Activated B cell treated with CpG ODN at 0.5 μM for 24 hours (primary cell): ENCODE measurements at regions not wholly inside any gene's neighbourhood (a gene's known extent, or its start where the extent isn't known, plus 50 kb on each side); places are given as distances from the start of the nearest gene placed in this dataset.

Experiments used
- ATAC-seq: fragments of 200-7000 bp; cut with Tn5 transposase; one replicate; pipeline ENCODE4 v1.10.0; 2021; ENCODE audit warnings: low read depth, mild to moderate bottlenecking, moderate library complexity
- CTCF ChIA-PET: fragments of 350-600 bp; sonication (Branson Sonifier 250); formaldehyde crosslinking; loops from one replicate; lab custom pipeline; 2021; ENCODE audit warnings: antibody characterized with exemption; lab: Charles Lee
- POLR2A ChIA-PET: fragments of 350-600 bp; sonication (Branson Sonifier 250); formaldehyde crosslinking; loops from one replicate; lab custom pipeline; 2021; ENCODE audit warnings: antibody characterized with exemption; lab: Charles Lee
- DNase-seq: peaks from one replicate; pipeline ENCODE4 v3.0.0; 2022
- H3K27ac Mint-ChIP-seq: one replicate; pipeline ENCODE4 v1.8.0; 2020; ENCODE audit warnings: mixed read lengths
- H3K27me3 Mint-ChIP-seq: one replicate; pipeline ENCODE4 v1.8.0; 2021; ENCODE audit warnings: mixed read lengths
- H3K36me3 Mint-ChIP-seq: one replicate; pipeline ENCODE4 v1.8.0; 2021; ENCODE audit warnings: low read depth, mixed read lengths
- H3K4me1 Mint-ChIP-seq: one replicate; pipeline ENCODE4 v1.8.0; 2021; ENCODE audit warnings: mixed read lengths
- H3K4me3 Mint-ChIP-seq: one replicate; pipeline ENCODE4 v1.8.0; 2020; ENCODE audit warnings: mild to moderate bottlenecking, mixed read lengths
- H3K9me3 Mint-ChIP-seq: one replicate; pipeline ENCODE4 v1.8.0; 2020; ENCODE audit warnings: mixed read lengths
- CTCF ChIP-seq: fragments of 200-600 bp; IDR thresholded peaks from one replicate; pipeline ENCODE4 v1.8.0; 2022; ENCODE audit warnings: antibody characterized with exemption, mild to moderate bottlenecking
- intact Hi-C: fragments of 100-400 bp; cut with micrococcal nuclease; formaldehyde crosslinking; loops from one replicate; pipeline ENCODE4 v1.15.1; 2024

GRCh38 chr9:87322840-87323635 lies 174.6 kb upstream of the DAPK1 start:
- intact Hi-C loops = loop anchor here (5.0 kb wide), 1 partner anchor 706 kb away; no protein-coding TSS in a partner anchor
- DNase-seq = no peak
- peaks cover 2% of the 10 kb centered on the region for H3K27me3 Mint-ChIP-seq
- no peak for TF ChIP-seq CTCF
- no peaks in the 10 kb centered on the region for H3K4me1 Mint-ChIP-seq
- no peak overlapping the region for H3K4me3 Mint-ChIP-seq
- no peak overlapping the region for H3K27ac Mint-ChIP-seq
- ChIA-PET CTCF (interaction anchor here (1.3 kb wide), 1 partner anchor 887 kb away, joined by 4 read pairs; no protein-coding TSS in a partner anchor), POLR2A (no interaction called here)
- H3K9me3 Mint-ChIP-seq = no peaks in the 10 kb centered on the region
- H3K36me3 Mint-ChIP-seq = no peaks in the 10 kb centered on the region
- ATAC-seq = no peak

GRCh38 chr9:87323928-87324327 lies 173.7 kb upstream of the DAPK1 start:
- DNase-seq (no peak), ATAC-seq (no peak)
- no peak for TF ChIP-seq CTCF
- intact Hi-C loops = loop anchor here (5.0 kb wide), 1 partner anchor 707 kb away; no protein-coding TSS in a partner anchor
- ChIA-PET CTCF (interaction anchor here (1.5 to 2.3 kb wide), 2 partner anchors 890 to 909 kb away, joined by 4 to 8 read pairs; no protein-coding TSS in a partner anchor), POLR2A (no interaction called here)
- Mint-ChIP-seq H3K4me3 (no peak overlapping the region), H3K36me3 (no peaks in the 10 kb centered on the region), H3K27me3 (peaks cover 2% of the 10 kb centered on the region), H3K9me3 (no peaks in the 10 kb centered on the region), H3K4me1 (no peaks in the 10 kb centered on the region), H3K27ac (no peak overlapping the region)

GRCh38 chr9:87324613-87325194 lies 173.0 kb upstream of the DAPK1 start:
- Mint-ChIP-seq H3K9me3 (no peaks in the 10 kb centered on the region), H3K36me3 (no peaks in the 10 kb centered on the region), H3K27ac (no peak overlapping the region), H3K4me3 (no peak overlapping the region), H3K27me3 (peaks cover 2% of the 10 kb centered on the region), H3K4me1 (no peaks in the 10 kb centered on the region)
- ChIA-PET CTCF (interaction anchor here (0.7 to 2.3 kb wide), 5 partner anchors 837 to 1122 kb away, joined by 4 to 8 read pairs (median 5); no protein-coding TSS in a partner anchor), POLR2A (no interaction called here)
- peak; percentile 22 for TF ChIP-seq CTCF
- intact Hi-C loops = loop anchor here (5.0 kb wide), 1 partner anchor 707 kb away; no protein-coding TSS in a partner anchor
- ATAC-seq (no peak), DNase-seq (no peak)

- no peak for TF ChIP-seq CTCF
- intact Hi-C loops = no loop called here
- H3K36me3 Mint-ChIP-seq = peaks cover 2% of the 10 kb centered on the region
- ATAC-seq (no peak), DNase-seq (no peak)
- no peak overlapping the region for H3K4me3 Mint-ChIP-seq
- CTCF ChIA-PET = no interaction called here
- H3K27ac Mint-ChIP-seq = no peak overlapping the region
- no peaks in the 10 kb centered on the region for H3K4me1 Mint-ChIP-seq
- peaks cover 14% of the 10 kb centered on the region for H3K9me3 Mint-ChIP-seq
- POLR2A ChIA-PET = no interaction called here
- H3K27me3 Mint-ChIP-seq = peaks cover 2% of the 10 kb centered on the region
Observed at GRCh38 chr9:87327575-87328125, 170.0 kb upstream of the DAPK1 start.

- Mint-ChIP-seq H3K9me3 (peaks cover 14% of the 10 kb centered on the region), H3K36me3 (peaks cover 2% of the 10 kb centered on the region), H3K27ac (no peak overlapping the region), H3K27me3 (peaks cover 16% of the 10 kb centered on the region), H3K4me1 (peaks cover 5% of the 10 kb centered on the region), H3K4me3 (no peak overlapping the region)
- POLR2A ChIA-PET = no interaction called here
- no peak for TF ChIP-seq CTCF
- intact Hi-C loops = no loop called here
- CTCF ChIA-PET = no interaction called here
- DNase-seq (no peak), ATAC-seq (no peak)
Observed at GRCh38 chr9:87333802-87334201, 163.9 kb upstream of the DAPK1 start.
